CD1c-positive myeloid dendritic cell (primary cell): ENCODE measurements at regions not wholly inside any gene's neighbourhood (a gene's known extent, or its start where the extent isn't known, plus 50 kb on each side); places are given as distances from the start of the nearest gene placed in this dataset.
A peak's percentile ranks its signal among the peaks of the same experiment; 100 is the strongest.
"Not testable (repeated sequence)": the region's sequence is repeated elsewhere in the genome, so short reads cannot be mapped to it uniquely, and the experiment has no call there.

Experiments used
- DNase-seq: peaks from one replicate; pipeline ENCODE4 v3.0.0-alpha.2; 2016; ENCODE audit errors: extremely low spot score

DNA sequence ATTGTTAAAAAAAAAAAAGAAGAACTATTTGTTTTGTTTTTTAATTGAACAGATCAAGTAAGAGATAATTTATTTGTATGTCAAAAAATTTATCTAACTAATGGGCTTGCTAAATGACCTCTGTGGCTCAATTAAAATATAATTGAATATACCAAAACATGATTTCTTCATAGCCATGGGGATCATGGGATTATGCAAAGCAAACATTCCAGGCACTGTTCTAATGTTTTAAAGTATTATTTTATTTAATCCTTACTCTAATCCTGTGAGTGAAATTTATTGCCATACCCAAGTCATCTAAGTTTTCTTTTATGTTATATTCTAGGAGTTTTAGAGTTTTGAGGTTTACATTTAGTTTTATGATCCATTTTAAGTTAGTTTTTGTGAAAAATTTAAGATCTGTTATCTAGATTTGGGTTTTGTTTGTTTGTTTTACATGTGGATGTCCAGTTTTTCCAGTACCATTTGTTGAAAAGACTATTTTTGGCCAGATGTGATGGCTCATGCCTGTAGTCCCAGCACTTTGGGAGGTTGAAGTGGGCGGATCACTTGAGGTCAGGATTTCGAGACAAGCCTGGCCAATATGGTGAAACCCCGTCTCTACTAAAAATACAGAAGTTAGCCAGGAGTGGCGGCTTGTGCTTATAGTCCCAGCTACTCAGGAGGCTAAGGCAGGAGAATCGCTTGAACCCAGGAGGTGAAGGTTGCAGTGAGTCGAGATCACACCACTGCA lies 52.3 kb upstream of the CNOT10 start:
- DNase-seq, result peak; percentile 2

DNA sequence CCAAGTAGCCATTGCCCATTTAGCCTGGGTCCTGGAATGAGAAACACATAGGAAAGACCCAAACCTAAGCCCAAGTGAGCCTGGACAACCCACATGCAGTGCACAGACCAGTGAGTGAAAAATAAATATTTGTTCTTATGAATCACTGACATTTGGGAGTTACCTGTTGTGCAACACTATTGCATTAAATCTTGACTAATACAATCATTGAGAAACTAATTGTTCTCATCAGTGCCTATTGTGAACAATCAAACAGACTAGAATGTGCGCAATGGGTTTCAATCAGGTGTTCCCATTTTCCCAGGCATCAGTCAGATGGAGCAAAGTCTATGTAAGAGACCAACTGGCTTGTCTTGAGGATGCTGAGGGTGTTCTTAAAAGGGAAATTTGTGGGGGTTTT lies 54.7 kb upstream of the CNOT10 start:
- peak; percentile 5 for DNase-seq

DNA sequence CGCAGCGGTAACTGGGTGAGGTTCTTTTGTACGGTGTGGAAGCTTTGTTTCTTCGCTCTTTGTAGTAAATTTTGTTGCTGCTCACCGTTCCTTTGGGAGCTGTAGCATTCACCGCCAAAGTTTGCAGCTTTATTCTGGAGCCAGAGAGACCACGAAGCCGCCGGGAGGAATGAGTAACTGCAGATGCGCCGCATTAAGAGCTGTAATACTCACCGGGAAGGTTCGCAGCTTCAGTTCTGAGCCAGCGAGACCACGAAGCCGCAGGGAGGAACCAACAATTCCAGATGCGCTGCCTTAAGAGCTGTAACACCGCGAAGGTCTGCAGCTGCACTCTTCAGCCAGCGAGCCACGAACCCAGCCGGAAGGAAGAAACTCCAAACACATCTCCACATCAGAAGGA lies 56.0 kb upstream of the DYNC1LI1 start:
- DNase-seq, result peak; percentile 8

DNA sequence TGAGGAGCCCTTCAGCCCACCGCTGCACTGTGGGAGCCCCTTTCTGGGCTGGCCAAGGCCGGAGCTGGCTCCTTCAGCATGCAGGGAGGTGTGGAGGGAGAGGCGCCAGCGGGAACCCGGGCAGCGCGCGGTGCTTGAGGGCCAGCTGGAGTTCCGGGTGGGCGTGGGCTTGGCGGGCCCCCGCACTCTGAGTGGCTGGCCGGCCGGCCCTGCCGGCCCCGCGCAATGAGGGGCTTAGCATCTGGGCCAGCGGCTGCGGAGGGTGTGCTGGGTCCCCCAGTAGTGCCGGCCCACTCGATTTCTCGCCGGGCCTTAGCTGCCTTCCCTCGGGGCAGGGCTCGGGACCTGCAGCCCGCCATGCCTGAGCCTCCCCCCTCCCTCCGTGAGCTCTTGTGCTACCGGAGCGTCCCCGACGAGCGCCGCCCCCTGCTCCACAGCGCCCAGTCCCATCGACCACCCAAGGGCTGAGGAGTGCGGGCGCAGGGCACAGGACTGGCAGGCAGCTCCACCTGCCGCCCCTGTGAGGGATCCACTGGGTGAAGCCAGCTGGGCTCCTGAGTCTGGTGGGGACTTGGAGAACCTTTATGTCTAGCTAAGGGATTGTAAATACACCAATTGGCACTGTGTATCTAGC lies 55.0 kb upstream of the DYNC1LI1 start:
- DNase-seq, result not testable (repeated sequence)

DNA sequence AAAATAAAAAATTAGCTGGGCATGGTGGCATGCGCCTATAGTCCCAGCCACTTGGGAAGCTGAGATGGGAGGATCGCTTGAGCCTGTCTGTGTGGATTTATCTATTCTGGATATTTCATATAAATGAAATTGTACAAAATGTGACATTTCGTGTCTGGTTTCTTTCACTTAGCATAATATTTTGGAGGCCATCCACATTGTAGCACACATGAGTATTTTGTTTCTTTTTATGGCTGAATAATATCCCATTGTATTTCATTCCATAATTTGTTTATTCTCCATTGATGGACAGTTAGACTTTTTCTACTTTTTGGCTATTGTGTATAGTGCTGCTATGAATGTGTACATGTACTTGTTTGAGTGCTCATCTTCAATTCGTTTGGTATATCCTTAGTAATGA lies 52.9 kb upstream of the DYNC1LI1 start:
- no peak for DNase-seq

DNA sequence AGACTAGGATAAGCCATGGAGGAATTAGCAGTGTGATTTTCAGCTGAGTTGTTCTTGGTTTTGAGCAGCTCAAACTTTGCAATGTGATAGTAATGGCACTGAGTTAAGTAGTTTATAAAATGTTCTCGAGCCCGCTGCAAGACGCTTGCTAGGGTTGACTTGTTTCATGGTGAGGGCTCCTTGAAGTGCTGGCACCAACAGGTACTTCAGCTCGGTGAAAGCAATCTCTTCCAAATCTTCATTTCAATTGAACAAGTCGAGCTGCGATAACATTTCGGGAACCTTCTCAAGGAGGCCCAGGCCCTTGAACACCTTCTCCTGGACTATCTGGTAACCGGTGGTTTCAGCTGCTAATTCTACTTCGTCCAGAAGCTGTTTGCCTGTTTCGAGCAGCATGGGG lies 50.8 kb upstream of the DYNC1LI1 start:
- no peak for DNase-seq

DNA sequence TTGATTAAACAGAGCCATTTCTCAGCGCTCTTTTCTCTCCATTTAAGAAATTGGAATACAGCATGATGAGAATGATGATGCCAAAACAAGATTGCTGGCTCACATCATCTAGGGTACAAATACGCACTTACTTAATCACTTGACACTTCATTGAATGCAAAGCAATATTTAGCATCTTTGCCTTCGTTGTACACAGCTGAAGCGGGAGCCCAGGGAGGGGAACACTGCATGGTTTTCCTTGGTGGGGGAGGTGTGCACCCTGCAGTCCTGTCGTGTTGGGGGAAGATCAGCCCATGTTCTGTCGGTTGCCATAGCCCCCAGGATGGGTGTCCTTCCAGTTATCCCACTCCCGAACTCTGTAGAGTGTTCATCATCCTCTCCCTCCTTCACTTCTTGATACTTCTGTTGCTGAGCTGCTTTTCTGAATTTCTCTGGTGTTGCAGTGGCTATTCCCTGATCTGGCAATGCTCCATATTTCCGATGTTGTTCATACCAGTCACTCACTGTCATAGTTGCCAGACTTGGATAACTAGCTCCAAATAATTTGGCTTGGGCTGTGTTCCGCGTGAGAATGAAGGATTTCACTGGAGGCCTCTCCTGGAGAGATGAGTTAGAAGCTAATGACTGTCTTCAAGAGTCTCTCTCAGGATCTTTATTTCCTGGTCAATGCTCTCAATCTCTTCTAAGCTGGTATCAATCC lies 50.1 kb upstream of the DYNC1LI1 start:
- no peak for DNase-seq
